ENCODE measurements at regions not wholly inside any gene's neighbourhood (a gene's known extent, or its start where the extent isn't known, plus 50 kb on each side); places are given as distances from the start of the nearest gene placed in this dataset.

- H3K9me3 ChIP-seq = no peaks in the 10 kb centered on the region
- no peaks in the 10 kb centered on the region for H3K9me3 Mint-ChIP-seq (ENCODE audit: unreplicated experiment)
- ChIA-PET CTCF (no interaction called here), POLR2A (no interaction called here)
- DNase-seq = no peak
- H3K4me1 Mint-ChIP-seq (ENCODE audit: low read depth, unreplicated experiment) = no peaks in the 10 kb centered on the region
- intact Hi-C loops (cut with micrococcal nuclease; ENCODE audit: unreplicated experiment) = no loop called here
- H3K27me3 ChIP-seq (replicated peaks; ENCODE audit: control insufficient read depth, insufficient read depth, low read length) = no peaks in the 10 kb centered on the region
- H3K4me3 ChIP-seq (ENCODE audit: low read depth, low read length) = no peak overlapping the region
- H3K4me1 ChIP-seq = no peaks in the 10 kb centered on the region
- H3K36me3 Mint-ChIP-seq (ENCODE audit: insufficient read depth, unreplicated experiment) = no peaks in the 10 kb centered on the region
- no peaks in the 10 kb centered on the region for H3K36me3 ChIP-seq (ENCODE audit: control insufficient read depth, insufficient read depth, low read length)
- H3K27ac Mint-ChIP-seq (ENCODE audit: unreplicated experiment) = no peak overlapping the region
- TF ChIP-seq CTCF (IDR thresholded peaks at IDR 0.05; ENCODE audit: insufficient read depth in 1 of 2, low read depth in 1 of 2, low read length in 1 of 2, severe bottlenecking in 1 of 2, unreplicated experiment in 1 of 2) = no peak
- H3K27me3 Mint-ChIP-seq (ENCODE audit: insufficient read depth, unreplicated experiment) = no peaks in the 10 kb centered on the region
- BruUV-seq (replicated peaks) = no TSS peak
- H3K4me3 Mint-ChIP-seq (ENCODE audit: unreplicated experiment) = no peak overlapping the region
These were observed 1419.4 kb upstream of the CELF4 start for GRCh38 chr18:38984968-38985367.

- no peaks in the 10 kb centered on the region for H3K27me3 Mint-ChIP-seq (ENCODE audit: insufficient read depth, unreplicated experiment)
These were observed 1416.5 kb upstream of the CELF4 start for GRCh38 chr18:38982072-38982471.

DNA sequence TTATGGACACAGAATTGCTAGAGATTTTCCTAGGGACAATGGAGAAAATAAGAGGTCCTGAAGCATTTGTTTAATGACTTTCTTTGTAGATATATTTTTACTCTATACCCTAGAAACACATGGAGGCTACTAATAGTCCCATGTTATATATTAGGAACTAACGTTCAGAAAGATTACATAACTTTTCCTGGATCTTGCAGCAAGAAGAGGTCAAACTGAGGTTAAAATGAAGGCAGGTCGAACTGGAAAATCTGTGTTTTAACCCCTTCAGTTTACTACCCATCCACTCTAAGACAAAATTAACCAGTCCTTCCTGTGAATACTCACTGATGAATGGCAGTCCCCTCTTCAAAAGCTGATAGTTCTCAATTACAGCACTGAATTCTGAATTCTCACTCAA is 1415.8 kb upstream of the CELF4 start:
- DNase-seq = no peak
- Histone ChIP-seq H3K9me3 (no peaks in the 10 kb centered on the region), H3K36me3 (ENCODE audit: control insufficient read depth, insufficient read depth, low read length) (no peaks in the 10 kb centered on the region), H3K27me3 (replicated peaks; ENCODE audit: control insufficient read depth, insufficient read depth, low read length) (no peaks in the 10 kb centered on the region), H3K4me3 (ENCODE audit: low read depth, low read length) (no peak overlapping the region), H3K4me1 (no peaks in the 10 kb centered on the region)
- no peak for TF ChIP-seq CTCF (IDR thresholded peaks at IDR 0.05; ENCODE audit: insufficient read depth in 1 of 2, low read depth in 1 of 2, low read length in 1 of 2, severe bottlenecking in 1 of 2, unreplicated experiment in 1 of 2)
- intact Hi-C loops (cut with micrococcal nuclease; ENCODE audit: unreplicated experiment) = no loop called here
- H3K4me3 Mint-ChIP-seq (ENCODE audit: unreplicated experiment) = no peak overlapping the region
- no peaks in the 10 kb centered on the region for H3K9me3 Mint-ChIP-seq (ENCODE audit: unreplicated experiment)
- CTCF ChIA-PET = no interaction called here
- H3K4me1 Mint-ChIP-seq (ENCODE audit: low read depth, unreplicated experiment) = no peaks in the 10 kb centered on the region
- POLR2A ChIA-PET = no interaction called here
- no peak overlapping the region for H3K27ac Mint-ChIP-seq (ENCODE audit: unreplicated experiment)
- H3K36me3 Mint-ChIP-seq (ENCODE audit: insufficient read depth, unreplicated experiment) = no peaks in the 10 kb centered on the region
- BruUV-seq (replicated peaks) = no TSS peak
- no peaks in the 10 kb centered on the region for H3K27me3 Mint-ChIP-seq (ENCODE audit: insufficient read depth, unreplicated experiment)

More at GRCh38 chr18:38982072-38982471, 1416.5 kb upstream of the CELF4 start:
- Histone ChIP-seq H3K36me3 (ENCODE audit: control insufficient read depth, insufficient read depth, low read length) (no peaks in the 10 kb centered on the region), H3K27me3 (replicated peaks; ENCODE audit: control insufficient read depth, insufficient read depth, low read length) (no peaks in the 10 kb centered on the region), H3K9me3 (no peaks in the 10 kb centered on the region), H3K4me3 (ENCODE audit: low read depth, low read length) (no peak overlapping the region), H3K4me1 (no peaks in the 10 kb centered on the region)
- no peak for TF ChIP-seq CTCF (IDR thresholded peaks at IDR 0.05; ENCODE audit: insufficient read depth in 1 of 2, low read depth in 1 of 2, low read length in 1 of 2, severe bottlenecking in 1 of 2, unreplicated experiment in 1 of 2)
- DNase-seq = no peak
- no peak overlapping the region for H3K4me3 Mint-ChIP-seq (ENCODE audit: unreplicated experiment)
- ChIA-PET POLR2A (no interaction called here), CTCF (no interaction called here)
- no peaks in the 10 kb centered on the region for H3K4me1 Mint-ChIP-seq (ENCODE audit: low read depth, unreplicated experiment)
- BruUV-seq (replicated peaks) = no TSS peak
- no peaks in the 10 kb centered on the region for H3K36me3 Mint-ChIP-seq (ENCODE audit: insufficient read depth, unreplicated experiment)
- no peaks in the 10 kb centered on the region for H3K9me3 Mint-ChIP-seq (ENCODE audit: unreplicated experiment)
- intact Hi-C loops (cut with micrococcal nuclease; ENCODE audit: unreplicated experiment) = no loop called here
- H3K27ac Mint-ChIP-seq (ENCODE audit: unreplicated experiment) = no peak overlapping the region

All from Caco-2 (cell line).